ENCODE measurements at regions not wholly inside any gene's neighbourhood (a gene's known extent, or its start where the extent isn't known, plus 50 kb on each side); places are given as distances from the start of the nearest gene placed in this dataset.
"Not testable (repeated sequence)": the region's sequence is repeated elsewhere in the genome, so short reads cannot be mapped to it uniquely, and the experiment has no call there.

- TF ChIP-seq CTCF (conservative IDR thresholded peaks at IDR 0.05); EZH2 (IDR thresholded peaks at IDR 0.05; ENCODE audit: low read depth): not testable (repeated sequence)
Observed at GRCh38 chr4:3938676-3939075, 172.5 kb downstream of the ADRA2C start.

Data from PC-9 (cell line).